HG03108 (cell line): ENCODE measurements at regions not wholly inside any gene's neighbourhood (a gene's known extent, or its start where the extent isn't known, plus 50 kb on each side); places are given as distances from the start of the nearest gene placed in this dataset.

ENCODE experiments used
- ATAC-seq: cut with Tn5 transposase; IDR thresholded peaks from one replicate; pipeline ENCODE4 v1.9.1; 2021; ENCODE audit warnings: moderate library complexity; ENCODE audit not compliant: unreplicated experiment

DNA sequence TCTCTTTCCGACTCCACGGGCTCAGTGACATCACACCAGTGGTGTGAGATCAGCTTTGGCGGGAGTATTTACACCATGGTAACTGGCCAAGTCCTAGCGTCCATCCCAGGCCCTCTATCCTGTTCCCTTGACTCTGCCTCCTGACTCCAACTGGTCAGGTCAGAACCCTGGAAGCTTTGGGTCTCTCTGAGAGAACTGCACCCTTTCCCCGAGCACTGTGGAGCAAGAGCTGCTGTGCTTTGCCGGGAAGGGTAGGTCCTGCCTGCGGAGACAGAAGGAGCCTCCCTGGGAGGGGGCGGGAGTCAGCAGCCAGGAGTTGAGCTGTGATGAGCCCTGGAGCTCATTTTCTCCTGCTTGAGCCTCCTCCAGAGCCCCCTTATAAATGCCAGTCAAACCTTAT, 212.1 kb upstream of the TNRC6C start:
- ATAC-seq = no peak

- no peak for ATAC-seq
These were observed 211.5 kb upstream of the TNRC6C start for GRCh38 chr17:77746896-77747554.

DNA sequence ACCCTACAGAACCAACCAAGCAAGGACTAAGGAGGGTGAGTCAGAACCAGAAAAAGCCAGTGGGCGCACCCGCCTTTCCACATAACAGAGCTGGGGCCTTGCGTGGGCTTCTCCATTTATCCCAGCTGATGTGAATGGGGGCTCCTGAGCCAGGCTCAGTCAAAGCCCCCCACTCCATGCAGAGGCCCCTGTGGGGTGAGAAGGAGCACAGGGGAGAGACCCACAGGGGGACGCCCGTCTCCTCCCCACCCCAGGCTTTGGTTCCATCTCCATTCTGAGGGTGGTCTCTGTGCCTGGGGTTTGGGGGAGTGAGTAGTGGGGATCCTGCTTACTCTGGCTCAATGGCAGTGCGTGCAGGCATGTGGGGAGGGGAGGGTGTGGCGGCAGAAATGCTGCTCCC, 210.1 kb upstream of the TNRC6C start:
- ATAC-seq = no peak

- no peak for ATAC-seq
These were observed 209.2 kb upstream of the TNRC6C start for GRCh38 chr17:77749321-77749751.

DNA sequence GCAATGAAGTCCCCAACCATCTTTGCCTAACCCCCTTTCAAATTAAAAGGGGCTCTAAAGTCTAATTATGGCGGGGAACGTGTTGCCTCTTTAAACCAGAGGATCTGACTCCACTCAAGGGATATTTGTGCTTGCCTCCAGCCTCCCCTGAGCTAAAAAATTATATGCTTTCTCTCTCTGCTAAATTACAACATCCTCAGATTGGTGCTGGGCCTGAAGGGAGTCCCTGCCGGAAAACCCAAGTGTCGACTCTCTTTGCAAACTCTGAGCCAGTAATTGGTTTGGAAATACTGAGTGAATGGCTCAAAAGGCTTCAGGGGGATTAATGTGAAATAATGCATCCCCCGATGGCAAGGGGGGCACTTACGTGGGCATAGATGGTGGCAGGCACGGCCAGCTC, 208.5 kb upstream of the TNRC6C start:
- no peak for ATAC-seq

DNA sequence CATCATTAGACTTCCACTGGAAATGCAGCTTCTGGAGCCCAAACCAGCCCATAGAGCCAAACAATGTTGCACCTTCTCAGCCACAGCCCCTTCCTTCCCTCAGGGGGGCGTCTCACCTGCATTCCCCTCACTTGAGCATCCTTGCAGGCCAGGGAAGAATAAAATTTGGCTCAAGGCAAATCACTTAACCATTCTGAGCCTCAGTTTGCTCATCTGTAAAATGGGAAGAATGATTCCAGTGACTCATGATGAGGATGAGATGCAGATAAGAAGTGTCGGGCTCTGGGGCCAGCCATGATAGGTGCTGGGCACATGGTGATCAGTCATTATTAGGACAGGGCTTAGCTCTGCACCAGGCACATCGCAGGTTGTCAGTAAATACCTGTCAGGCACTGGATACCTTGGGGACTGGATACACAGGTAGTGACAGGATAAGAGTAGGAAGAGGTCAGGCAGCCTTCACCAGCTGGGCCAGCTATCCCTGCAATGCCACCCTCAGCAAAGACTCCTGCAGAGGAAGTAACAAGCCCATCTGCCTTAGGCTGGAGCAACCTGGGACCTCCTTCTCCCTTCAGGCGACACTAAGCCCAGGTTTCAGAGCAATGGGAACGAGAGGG, 208.0 kb upstream of the TNRC6C start:
- no peak for ATAC-seq

DNA sequence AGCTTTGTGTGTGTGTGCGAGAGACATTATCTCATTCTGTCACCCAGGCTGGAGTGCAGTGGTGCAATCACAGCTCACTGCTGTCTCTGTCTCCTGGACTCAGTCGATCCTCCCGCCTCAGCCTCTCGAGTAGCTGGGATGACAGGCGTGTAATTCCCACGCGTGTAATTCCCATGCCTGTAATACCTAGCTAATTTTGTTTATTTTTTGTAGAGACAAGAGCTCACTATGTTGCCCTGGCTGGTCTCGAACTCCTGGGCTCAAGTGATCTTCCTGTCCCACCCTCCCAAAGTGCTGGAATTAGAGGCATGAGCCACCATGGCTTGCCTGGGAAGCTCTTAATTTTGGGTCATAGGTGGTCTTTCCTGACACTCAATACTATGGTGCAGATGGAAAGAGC, 205.3 kb upstream of the TNRC6C start:
- ATAC-seq = no peak

DNA sequence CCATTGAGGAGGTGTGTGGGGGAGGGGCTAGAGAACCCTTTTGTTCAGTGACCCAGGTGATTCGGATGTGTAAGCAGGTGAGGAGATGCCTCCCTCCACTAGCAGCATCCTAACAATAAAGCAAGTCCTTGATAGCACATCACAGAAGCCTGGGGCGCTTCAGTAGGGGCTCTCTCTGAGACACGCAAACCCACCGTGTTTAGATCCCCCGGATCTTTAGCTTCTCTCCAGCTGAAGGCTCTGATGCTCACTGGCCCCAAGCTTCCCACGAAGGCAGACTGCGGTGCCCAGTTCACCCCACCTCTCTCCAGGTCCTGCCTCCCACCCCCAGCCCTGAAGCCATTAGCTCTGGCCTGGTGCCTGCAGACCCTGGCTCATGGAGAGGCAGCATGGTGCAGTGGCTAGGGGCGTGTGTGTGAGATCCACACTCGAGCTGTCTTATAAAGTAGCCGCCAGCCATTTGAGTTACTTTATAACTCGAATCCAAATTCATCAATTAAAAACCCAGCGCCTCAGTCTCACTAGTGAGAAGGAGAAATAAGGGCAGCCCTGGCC, 204.7 kb upstream of the TNRC6C start:
- ATAC-seq = no peak

DNA sequence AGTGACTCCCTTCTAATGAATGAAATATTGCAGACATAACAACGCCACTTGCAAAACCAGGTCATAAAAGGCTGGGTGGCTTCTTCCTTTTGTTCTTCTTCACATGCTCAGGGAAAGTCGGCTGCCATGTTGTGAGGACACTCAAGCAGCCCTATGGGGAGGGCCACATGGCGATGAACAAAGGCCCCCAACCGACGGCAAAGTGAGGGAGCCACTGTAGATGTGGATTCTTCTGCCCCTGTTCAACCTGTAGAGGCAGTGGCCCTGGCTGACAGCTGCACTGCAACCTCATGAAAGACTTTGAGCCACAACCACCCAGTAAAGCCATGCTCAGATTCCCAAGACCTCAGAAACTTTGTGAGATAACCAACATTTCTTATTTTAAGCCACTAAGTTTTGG, 203.5 kb upstream of the TNRC6C start:
- ATAC-seq = no peak

DNA sequence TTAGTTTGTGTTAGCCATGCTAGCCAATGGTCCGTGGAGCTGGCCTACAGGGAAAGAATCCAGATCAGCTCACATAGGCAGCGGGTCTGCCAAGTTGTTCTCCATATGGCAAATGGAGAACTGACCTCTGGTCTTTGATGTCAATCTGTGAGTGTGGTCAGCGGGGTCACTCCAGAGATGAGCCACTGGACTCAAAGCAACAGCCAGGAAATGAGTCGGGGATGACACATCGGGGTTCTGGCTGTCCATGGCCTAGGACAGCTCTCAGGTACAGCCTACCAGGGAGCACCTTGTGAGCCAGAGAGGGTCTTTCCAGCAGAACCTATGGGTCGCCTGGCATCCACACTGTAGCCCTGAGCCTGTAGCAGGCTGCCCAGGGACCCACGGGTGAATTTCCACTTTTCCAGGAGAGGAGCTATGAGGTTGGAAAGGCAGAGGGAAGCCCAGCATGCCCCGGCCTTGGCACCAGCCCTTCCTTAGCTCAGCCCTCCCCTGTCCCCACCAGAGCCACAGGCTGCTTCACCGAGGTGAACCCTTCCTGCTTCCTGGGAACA, 203.0 kb upstream of the TNRC6C start:
- ATAC-seq = no peak

DNA sequence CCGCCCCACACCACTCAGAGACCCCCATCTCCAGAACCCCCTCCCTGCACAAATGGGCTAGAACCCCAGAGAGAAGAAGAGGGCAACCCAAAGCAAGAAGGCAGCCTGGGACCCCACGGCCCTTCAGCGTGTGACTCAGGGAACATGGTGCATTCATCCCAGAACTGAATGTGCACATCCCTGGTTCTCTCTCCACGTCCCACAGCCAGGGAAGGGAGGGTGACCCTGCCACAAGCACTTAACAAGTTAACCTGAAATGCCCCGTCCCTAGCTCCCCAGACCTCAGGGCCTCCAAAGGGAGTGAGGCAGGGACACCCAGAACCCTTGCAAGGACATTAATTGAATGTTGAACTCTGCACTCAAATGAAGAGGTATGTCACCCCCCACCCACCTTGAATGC, 202.5 kb upstream of the TNRC6C start:
- no peak for ATAC-seq

- no peak for ATAC-seq
These were observed 201.5 kb upstream of the TNRC6C start for GRCh38 chr17:77756846-77757560.

GRCh38 chr17:77757561-77757898, 201.0 kb upstream of the TNRC6C start:
- no peak for ATAC-seq

- no peak for ATAC-seq
These were observed 195.5 kb upstream of the TNRC6C start for GRCh38 chr17:77763023-77763422.

- no peak for ATAC-seq
These were observed 194.9 kb upstream of the TNRC6C start for GRCh38 chr17:77763575-77763974.

GRCh38 chr17:77765292-77765691, 193.2 kb upstream of the TNRC6C start:
- no peak for ATAC-seq

- no peak for ATAC-seq
These were observed 191.4 kb upstream of the TNRC6C start for GRCh38 chr17:77767148-77767547.

DNA sequence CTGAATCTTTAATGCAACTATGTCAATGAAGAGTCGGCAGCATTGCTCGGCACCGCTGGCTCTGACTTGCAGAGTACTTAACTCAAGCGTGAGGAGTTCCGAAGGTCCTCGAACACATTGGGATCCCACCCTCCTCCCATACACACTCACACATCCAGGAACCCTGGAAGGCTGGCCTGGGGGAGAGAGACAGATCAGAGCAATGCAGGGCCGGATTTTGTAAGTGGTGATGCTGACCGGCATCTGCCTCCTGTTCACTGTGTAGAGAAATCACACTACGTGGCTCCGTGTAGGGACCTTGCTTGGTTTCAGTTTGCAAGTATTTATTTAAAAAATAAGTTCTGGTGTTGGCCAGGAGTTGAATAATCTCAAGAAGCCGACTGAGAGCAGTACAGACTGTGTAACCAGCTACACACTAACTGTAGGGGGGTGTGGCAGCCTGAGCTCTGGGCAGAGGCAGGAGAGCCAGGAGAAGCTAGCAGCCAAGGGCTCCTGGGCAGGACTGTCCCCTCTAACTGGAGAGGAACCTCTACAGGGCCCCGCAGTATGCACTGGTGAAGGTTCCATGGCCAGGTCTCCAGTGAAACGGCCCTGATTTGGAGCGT, 190.2 kb upstream of the TNRC6C start:
- ATAC-seq = no peak

DNA sequence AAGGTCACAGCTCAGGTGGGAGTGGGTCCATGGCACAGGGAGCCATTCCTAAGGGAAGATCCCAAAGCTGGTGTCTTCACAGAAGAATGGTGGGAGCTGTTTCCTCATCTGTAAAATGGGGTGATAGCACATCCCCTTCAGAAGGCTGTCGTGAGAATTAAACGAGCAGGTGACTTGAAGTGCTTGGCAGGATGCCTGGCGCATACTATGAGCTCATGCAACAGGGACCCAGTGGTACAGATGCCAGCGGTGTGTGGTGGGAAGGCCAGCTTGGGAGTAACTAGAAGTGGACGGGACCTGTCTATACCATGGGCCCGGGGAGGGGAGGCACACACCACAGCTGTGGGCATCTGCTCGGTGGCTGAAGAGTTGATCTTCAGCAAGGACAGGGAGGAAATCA, 189.3 kb upstream of the TNRC6C start:
- no peak for ATAC-seq

- no peak for ATAC-seq
These were observed 188.7 kb upstream of the TNRC6C start for GRCh38 chr17:77769762-77770161.

- no peak for ATAC-seq
These were observed 188.0 kb upstream of the TNRC6C start for GRCh38 chr17:77770331-77771105.
